ENCODE measurements at regions not wholly inside any gene's neighbourhood (a gene's known extent, or its start where the extent isn't known, plus 50 kb on each side); places are given as distances from the start of the nearest gene placed in this dataset.

- no peak for TF ChIP-seq SIN3A (IDR thresholded peaks at IDR 0.05; ENCODE audit: borderline replicate concordance, insufficient read depth, low read length)
- no peak for TF ChIP-seq POLR2AphosphoS5 (IDR thresholded peaks at IDR 0.05; ENCODE audit: low read depth, low read length)
- TF ChIP-seq, protein P1, sequence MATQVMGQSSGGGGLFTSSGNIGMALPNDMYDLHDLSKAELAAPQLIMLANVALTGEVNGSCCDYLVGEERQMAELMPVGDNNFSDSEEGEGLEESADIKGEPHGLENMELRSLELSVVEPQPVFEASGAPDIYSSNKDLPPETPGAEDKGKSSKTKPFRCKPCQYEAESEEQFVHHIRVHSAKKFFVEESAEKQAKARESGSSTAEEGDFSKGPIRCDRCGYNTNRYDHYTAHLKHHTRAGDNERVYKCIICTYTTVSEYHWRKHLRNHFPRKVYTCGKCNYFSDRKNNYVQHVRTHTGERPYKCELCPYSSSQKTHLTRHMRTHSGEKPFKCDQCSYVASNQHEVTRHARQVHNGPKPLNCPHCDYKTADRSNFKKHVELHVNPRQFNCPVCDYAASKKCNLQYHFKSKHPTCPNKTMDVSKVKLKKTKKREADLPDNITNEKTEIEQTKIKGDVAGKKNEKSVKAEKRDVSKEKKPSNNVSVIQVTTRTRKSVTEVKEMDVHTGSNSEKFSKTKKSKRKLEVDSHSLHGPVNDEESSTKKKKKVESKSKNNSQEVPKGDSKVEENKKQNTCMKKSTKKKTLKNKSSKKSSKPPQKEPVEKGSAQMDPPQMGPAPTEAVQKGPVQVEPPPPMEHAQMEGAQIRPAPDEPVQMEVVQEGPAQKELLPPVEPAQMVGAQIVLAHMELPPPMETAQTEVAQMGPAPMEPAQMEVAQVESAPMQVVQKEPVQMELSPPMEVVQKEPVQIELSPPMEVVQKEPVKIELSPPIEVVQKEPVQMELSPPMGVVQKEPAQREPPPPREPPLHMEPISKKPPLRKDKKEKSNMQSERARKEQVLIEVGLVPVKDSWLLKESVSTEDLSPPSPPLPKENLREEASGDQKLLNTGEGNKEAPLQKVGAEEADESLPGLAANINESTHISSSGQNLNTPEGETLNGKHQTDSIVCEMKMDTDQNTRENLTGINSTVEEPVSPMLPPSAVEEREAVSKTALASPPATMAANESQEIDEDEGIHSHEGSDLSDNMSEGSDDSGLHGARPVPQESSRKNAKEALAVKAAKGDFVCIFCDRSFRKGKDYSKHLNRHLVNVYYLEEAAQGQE (IDR thresholded peaks at IDR 0.05; ENCODE audit: insufficient read depth in 1 of 2, low read depth in 2 of 2, low read length in 2 of 2), result no peak
- TF ChIP-seq FOXP2 (optimal IDR thresholded peaks at IDR 0.05; ENCODE audit: borderline replicate concordance, extremely low read depth, extremely low read length, insufficient read depth), result no peak
- TF ChIP-seq TAF1 (IDR thresholded peaks at IDR 0.05; ENCODE audit: borderline replicate concordance, insufficient read depth, low read length), result no peak
Observed at GRCh38 chr14:49982501-49982951, 89.6 kb downstream of the ARF6 start.

DNA sequence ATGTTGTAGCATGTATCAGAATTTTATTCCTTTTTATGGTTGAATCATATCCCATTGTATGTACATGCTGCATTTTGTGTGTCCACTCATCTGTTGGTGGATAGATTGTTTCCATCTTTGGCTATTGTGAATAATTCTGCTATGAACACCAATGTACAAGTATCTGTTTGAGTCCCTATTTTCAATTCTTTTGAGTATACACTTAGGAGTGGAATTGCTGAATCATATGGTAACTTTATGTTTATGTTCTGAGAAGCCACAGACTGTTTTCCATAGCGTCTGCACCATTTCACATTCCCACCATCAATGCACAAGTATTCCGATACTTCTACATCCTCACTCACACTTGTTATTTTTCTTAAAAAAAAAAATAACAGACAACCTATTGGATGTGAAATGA is 91.5 kb downstream of the ARF6 start:
- TF ChIP-seq TAF1 (IDR thresholded peaks at IDR 0.05; ENCODE audit: borderline replicate concordance, insufficient read depth, low read length), result no peak
- no peak for TF ChIP-seq POLR2AphosphoS5 (IDR thresholded peaks at IDR 0.05; ENCODE audit: low read depth, low read length)
- TF ChIP-seq, protein P1 (IDR thresholded peaks at IDR 0.05; ENCODE audit: insufficient read depth in 1 of 2, low read depth in 2 of 2, low read length in 2 of 2), result no peak
- TF ChIP-seq SIN3A (IDR thresholded peaks at IDR 0.05; ENCODE audit: borderline replicate concordance, insufficient read depth, low read length), result no peak

DNA sequence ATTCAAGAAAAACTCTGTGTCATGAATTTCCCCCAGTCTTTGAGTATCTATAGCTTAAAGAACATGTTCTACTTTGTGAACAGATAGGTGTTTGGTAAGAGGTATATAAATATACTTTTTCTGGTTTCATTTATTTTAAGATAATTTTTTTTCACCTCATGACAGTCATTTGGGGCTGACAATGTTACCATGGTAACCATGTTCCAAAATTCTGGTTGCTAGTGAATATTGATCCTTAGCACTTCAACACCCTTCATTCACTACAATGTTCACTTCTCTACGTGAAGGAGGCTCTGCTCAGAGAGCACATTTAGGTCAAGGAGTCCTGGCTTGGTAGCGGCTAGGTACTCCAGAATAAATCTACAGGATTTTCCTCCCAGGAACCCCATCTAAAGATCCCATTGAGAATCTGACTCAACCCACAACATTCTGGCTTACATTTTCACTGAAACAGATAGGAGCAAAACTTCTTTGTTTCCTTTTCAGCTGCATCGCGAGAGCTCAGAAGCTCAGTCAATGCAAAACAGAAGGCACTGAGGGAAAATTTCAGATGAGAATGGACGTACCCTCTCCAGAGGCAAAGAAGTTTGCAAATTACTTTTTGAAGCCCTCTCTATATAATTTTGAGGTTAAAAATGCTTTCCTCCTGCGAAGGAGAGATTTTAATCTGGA is 93.6 kb downstream of the ARF6 start:
- TF ChIP-seq POLR2AphosphoS5 (IDR thresholded peaks at IDR 0.05; ENCODE audit: low read depth, low read length) (no peak), FOXP2 (optimal IDR thresholded peaks at IDR 0.05; ENCODE audit: borderline replicate concordance, extremely low read depth, extremely low read length, insufficient read depth) (no peak), SIN3A (IDR thresholded peaks at IDR 0.05; ENCODE audit: borderline replicate concordance, insufficient read depth, low read length) (no peak), TAF1 (IDR thresholded peaks at IDR 0.05; ENCODE audit: borderline replicate concordance, insufficient read depth, low read length) (no peak)
- TF ChIP-seq, protein P1 (IDR thresholded peaks at IDR 0.05; ENCODE audit: insufficient read depth in 1 of 2, low read depth in 2 of 2, low read length in 2 of 2), result no peak

DNA sequence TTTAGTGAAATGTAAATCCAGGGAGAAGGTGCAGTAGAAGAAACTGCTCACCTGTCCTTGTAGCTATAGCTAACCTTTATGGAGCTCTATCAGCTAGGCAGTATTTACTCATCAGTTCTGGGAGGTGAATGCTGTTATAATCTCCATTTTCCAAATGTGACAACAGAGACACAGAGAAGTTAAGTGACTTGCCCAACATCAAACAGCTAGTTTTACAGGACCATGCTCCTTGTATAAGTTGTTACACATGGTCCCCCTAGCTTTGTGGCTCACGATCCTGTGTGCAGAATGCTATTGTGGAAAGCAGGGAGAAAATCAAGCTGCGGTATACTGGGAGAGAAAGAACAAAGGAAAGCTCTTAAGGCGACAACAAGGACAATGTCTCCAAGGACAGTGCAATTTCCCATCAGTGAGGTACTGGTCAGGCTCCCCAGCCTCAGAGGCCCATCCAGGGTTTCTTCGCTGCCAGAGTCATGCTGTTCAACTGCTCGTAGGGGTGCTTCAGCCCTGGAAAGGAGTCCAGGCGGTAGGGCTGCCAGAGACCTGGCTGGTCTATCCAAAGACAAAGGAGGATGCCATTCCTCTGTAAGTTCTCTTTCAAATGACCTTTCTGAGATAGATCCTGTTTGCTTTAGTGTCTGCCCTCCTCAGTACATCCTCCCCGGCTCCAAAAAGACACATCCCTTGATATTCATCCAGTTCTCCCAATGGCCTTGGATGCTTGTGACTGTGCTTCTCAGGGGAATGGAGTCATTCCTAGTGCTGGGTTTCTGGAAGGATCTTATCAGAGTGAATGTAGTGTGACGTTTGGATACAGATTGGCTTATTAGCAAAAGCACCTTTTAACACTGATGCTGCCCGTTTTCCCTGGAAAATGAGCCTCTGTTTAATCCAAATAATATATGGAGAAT is 95.5 kb downstream of the ARF6 start:
- TF ChIP-seq FOXP2 (optimal IDR thresholded peaks at IDR 0.05; ENCODE audit: borderline replicate concordance, extremely low read depth, extremely low read length, insufficient read depth) (no peak), TAF1 (IDR thresholded peaks at IDR 0.05; ENCODE audit: borderline replicate concordance, insufficient read depth, low read length) (no peak), SIN3A (IDR thresholded peaks at IDR 0.05; ENCODE audit: borderline replicate concordance, insufficient read depth, low read length) (no peak), POLR2AphosphoS5 (IDR thresholded peaks at IDR 0.05; ENCODE audit: low read depth, low read length) (no peak)
- TF ChIP-seq, protein P1 (IDR thresholded peaks at IDR 0.05; ENCODE audit: insufficient read depth in 1 of 2, low read depth in 2 of 2, low read length in 2 of 2), result no peak

Measured in PFSK-1 (cell line).